NK-92 treated with Interleukin-12 subunit alpha and Interleukin-12 subunit beta, amount 100 ng/mL, for 24 hours (cell line): ENCODE measurements at regions not wholly inside any gene's neighbourhood (a gene's known extent, or its start where the extent isn't known, plus 50 kb on each side); places are given as distances from the start of the nearest gene placed in this dataset.

ENCODE experiments used
- DNase-seq: peaks from one replicate; lab custom pipeline; 2025; lab: John Stamatoyannopoulos, UW

DNA sequence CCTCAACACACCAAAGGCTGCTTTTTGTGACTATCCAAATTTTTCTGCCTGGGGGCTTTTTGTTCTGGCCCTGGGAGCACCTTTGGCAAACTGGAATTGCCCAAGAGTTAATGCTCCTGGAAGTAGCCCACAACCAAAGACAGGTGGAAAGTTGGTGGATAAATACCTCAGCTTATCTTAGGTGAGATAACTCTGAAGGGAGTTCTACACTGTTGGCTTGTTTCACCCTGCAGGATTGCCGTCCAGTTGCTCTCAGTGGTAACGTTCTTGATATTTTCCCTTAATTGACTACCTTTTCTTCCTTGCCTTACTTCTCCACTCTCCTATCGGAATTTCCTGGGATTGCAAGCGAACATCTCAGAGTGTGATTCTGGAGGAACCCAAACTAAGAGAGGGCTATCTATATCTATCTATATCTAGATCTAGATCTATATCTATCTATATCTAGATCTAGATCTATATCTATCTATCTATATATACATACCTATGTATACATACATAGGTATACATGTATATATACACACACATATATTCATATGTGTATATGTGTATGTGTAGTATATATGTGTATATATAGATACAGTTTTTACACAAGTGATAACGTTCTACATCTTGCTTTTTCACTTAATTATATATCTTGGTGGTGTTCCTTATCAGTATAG lies 82.6 kb upstream of the DHX15 start:
- DNase-seq: no peak

DNA sequence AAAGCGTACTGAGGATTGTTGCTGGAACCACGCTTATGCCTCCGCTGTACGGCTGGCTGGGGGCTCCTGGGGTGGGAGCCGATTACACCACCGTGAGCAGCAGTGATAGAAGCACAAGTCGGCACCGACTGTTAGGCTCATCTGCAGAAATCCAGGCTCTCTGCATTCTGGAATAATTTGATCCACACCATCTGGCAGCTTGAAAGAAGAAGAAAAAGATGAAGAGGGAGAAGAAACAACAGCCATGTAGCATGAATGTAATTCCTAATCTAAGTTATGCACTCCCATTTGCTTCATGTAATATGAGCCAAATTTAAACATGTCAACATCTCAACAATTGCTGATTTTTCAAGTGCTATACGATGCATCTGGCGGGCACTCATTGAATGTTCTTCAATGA lies 84.6 kb upstream of the DHX15 start:
- DNase-seq: no peak

DNA sequence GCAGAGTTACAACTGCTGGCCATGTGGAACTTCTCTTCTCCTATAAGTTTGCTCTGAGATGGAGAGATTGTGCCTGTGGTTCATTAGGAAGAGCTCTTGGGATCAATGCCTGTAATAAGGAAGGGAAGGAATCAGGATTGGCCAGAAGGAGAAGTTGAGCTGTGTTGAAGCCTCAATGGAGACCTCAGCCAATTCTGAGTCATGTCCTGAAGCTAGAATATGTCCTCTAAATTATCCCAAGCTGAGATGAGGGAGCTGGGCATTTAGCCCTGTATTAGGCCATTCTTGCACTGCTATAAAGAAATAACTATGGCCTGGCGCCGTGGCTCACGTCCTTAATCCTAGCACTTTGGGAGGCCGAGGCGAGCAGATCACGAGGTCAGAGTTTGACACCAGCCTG lies 85.4 kb upstream of the DHX15 start:
- no peak for DNase-seq

DNA sequence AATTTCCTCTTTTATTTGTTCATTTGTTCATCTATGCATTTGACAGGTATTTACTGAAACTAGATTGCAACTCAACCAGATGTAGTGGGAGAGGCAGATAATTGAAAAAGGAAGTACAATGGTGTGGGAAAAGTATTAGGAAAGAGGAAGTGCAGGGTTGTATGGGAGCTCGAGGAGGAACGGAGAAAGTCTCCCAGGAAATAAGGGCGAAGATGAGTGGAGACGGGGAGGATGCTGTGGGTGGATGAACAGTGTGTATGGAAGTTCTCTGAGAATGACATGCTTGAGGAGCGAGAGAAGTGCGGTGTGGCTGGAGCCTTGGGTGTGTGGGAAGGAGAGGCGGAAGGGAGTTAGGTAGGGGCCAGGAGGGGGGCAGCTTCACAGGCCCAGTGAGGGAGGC lies 87.5 kb upstream of the DHX15 start:
- DNase-seq: no peak

DNA sequence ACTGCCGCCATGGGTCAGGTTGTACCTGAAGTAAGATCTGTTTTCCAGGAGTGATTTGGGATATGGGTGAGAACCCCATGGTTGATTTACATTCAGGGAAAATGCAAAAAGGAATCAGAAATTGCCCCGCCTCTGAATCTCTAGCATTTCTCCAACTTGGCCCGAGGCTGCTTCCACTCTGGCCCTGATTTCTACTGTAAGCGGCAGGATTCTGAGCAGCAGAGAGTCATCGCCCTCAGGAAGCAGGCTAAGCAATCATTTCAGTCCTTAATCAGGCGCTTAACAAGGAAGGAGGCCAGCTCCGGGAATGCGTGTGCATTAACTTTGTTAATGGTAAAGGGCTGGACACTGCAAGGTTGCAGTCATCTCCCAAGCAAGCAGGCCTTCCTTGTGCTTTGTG lies 88.5 kb upstream of the DHX15 start:
- DNase-seq: no peak

DNA sequence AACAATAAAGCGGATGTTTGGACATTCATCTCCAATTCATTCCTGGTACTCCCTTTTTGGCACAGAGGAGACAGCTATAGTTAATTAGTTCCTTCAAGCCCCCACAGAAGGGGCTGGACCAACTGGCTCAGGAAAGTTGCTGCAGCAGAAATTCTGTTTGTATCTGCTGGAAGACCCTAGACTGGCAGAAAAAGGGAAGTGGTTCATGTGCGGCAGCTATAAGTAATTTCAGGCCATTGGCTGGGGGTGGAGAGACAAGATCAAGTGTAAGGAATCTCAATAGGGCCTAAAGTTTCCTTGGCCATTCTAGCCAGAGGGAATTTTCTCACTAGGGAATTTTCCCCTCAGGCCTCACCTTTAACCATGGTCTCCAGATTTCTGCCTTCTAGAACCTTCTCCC lies 89.9 kb upstream of the DHX15 start:
- no peak for DNase-seq

DNA sequence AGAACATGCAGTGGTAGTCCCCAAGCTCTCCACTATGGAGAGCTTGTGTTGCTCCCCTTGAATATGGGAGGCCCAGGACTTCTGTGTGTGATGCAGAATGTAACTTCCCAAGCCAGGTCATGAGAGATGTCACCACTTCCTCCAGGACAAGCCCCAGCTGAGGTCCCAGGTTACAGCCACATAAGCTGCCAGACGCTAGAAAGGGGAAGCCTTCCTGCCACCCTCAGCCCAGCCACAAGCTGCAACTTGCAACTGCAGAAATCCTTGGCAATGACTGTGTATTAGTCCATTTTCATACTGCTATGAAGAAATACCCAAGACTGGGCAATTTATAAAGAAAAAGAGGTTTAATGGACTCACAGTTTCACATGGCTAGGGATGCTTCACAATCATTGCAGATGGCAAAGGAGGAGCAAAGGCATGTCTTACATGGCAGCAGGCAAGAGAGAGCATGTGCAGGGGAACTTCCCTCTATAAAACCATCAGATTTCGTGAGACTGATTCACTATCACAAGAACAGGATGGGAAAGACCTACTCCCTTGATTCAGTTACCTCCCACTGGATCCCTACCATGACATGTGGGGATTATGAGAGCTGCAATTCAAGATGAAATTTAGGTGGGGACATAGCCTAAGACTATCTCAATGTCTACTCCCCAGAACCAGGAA lies 91.5 kb upstream of the DHX15 start:
- no peak for DNase-seq

DNA sequence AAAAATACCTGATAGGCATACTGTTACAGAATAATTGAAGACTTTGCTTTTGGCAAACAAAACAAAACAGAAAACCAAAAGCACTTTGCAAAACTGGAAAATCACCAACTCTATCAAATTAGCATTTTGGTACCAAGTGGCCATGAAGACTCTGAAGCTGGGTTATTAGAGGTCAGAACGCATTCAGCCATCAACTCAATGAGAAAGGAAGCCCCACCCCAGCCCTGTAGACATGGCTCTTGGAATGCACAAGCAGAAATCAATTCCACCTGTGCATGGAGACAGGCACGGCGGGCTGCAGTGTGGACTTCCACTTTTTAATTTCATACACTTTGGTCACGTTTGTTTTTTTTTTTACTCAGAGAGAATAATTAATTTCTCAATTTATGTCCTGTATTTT lies 93.6 kb upstream of the DHX15 start:
- DNase-seq: no peak

DNA sequence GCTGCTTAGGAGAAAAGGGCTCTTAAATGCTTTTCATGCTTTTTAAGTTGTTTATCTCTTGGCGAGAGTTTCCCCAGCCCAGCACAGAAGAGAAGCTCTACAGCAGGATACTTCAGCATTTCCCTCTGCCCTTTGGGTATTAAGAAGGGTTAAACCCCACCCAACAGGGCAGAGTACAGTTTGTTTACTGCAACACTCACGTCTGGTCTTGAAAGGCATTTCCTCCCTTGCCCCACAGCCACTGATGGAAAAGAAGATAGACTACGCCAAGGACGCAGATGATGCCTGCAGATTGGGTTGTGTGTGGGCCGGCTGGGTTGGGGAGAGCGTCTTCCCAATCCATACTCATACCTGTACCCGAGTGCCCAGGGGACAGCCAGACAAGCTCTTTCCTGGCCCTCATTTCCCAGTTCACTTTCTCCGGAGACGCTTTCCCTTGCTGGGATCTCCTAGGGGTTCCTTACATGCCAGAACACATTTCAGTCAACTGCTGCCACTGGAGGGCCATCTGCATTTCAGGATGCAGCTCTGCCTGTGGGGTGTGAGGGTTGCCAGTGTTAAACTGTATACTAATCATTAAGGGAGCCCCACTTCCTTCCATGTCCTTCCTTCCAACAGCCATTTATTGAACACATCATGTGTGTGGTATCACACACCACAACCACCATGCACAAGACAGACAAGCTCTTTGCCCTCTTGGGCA lies 96.5 kb upstream of the DHX15 start:
- no peak for DNase-seq

DNA sequence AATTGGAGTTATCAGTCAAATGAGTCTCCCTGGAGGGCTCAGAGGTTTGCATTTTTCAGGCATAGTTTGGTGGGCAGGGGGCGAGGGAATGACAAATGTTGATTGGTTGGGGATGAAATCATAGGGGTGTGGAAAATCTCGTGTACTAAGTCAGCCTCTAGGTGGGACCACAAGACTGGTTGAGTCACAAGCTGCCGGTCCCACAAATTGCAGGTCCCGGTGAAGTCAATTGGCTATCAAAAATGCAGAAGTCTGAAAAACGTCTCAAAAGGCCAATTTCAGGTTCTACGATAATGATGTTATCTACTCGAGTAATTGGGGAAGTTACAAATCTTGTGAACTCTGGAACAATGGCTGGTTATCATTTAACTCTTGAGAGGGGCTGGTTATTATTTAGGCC lies 98.8 kb upstream of the DHX15 start:
- DNase-seq: no peak

DNA sequence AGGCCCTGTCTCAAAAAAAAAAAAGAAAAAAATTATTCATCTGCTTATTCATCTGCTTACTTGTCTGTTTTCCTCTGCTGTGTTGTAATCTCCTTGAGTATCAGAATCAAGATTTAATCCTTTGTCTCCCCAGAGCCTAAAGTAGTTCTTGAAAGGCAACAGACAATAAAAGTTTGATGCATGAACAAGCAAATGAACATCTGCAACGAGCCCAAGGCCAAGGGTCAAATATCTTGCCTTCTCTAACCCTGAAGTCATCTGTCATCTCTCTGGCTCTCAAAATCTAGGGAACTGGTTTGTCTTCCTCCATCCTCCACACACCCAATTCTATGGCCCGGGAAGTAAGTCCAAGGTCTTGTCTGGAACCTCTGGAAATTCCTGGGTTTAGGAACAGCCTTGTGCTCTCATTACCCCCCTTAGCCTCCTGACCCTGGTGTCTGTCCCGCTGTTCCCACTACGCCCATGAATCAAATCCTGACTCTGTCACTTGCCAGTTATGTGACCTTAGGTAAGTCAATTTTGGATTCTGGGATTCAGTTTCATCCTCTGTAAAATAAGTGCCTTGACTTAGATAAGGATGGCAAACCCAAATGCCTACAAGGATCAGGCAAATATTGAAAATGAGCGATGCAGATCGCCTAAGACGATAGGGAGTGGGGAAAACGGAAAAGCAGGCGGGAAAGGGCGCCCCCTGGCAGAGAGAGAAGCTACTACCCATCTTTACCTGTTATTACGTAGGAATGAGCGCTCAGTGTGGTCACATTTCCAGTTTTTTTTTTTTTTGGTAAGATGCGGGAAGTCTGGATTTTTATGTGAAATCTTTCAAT lies 102.7 kb upstream of the DHX15 start:
- no peak for DNase-seq

DNA sequence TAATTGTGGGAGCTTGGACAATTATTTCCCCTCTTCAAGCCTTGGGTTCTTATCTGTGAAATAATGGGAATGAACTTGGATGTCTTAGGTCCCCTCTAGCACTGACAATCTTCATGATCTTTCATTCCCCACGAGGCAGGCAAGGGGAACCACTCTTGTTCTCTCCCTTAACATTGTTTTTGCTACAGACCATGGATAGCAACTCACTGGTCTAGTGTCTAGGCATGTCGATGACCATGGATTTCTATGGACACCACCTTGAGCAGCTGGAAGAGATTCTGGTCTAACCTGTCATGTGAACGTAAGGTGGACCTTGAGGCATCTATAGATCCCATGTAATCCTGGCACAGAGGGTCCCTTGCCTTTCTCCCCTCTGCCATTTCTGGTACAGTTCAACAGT lies 104.1 kb upstream of the DHX15 start:
- no peak for DNase-seq

DNA sequence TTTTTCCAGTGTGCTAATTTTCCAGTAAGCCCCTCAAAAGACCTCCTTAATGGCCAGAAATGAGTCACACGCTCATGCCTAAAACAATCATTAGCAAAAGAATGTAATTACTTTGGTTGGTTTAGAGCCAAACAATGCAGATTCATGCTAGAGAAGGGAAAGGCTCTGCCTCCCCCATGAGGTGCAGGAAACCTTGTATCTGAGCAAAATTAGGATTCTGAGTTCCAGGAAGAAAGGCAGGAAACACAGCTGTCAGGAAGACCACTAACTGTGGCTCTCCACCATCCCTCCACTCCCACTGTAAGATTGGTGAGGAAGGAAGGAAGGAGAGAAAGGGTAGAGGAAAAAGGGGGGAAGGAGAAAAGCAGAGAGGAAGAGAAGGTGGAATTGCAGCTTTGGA lies 104.9 kb upstream of the DHX15 start:
- no peak for DNase-seq

DNA sequence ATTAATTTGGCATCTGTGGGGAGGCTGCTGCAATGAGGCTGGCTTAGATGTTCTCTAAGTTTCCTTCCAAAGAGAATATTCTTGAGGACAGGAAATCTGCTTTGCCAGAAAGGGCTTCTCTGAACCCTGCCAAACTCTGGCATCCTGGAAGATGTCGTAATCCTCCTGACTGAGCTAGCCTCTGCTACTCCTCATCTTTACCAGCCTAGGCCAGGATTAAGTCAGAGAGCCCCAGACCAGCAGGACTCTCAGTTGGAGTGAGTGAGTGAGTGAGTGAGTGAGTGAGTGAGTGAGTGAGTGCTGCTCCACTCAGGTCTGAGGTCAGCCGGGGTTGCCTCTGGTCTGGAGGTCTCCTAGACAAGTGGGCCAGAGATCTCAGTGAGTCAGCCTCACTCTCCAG lies 104.9 kb upstream of the SOD3 start:
- DNase-seq: no peak

DNA sequence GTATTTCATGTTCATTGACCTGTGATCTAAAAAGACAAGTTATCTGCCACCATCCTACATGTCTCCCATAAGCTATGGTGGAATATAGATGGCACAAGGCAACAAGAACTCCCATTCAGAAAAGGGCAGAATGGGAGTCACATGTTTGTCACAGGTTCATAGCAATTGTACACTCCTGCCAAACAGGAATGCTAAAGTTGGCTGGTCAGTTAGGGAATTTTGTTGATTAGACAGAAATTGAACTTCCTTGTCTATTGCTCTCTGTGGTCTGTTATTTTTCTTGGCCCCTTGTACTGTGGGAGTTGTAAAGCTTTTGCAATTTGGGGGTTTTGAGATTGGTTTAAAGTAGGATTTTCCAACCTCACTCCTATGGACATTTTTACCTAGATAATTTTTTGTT lies 101.7 kb upstream of the SOD3 start:
- no peak for DNase-seq

DNA sequence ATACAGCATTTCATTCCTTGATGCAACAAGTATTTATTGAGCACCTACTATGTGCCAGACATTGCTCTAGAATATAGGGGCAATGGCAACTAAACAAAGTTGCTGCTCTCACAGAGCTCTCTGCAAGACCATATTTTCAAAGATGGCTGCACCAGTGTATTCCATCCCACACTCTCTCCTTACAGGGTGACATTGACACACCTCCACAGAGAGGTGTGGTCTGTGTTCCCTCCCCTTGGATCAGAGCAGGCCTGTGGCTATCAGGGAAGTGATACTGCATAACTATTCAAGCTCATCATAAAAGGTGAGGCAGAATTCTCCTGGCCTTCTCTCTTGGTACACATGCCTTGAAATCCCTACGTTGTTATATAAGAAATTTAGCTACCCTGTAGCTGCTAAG lies 95.3 kb upstream of the SOD3 start:
- DNase-seq: no peak

DNA sequence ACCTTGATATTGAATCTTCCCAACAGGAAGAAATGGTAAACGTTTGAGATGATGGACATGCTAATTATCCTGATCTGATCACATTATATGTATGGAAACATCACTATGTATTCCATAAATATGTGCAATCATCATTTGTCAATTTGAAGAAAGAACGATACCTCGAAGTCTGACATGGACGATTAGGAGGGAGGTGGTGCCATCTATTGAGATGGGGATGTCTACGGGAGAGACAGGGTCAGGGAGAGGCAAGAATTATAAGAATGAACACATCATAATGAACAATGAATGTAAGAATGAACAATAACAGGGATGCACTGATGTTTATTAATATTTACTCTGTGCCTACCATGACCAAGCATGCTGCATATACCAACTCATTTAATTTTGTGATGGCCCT lies 93.7 kb upstream of the SOD3 start:
- DNase-seq: no peak

DNA sequence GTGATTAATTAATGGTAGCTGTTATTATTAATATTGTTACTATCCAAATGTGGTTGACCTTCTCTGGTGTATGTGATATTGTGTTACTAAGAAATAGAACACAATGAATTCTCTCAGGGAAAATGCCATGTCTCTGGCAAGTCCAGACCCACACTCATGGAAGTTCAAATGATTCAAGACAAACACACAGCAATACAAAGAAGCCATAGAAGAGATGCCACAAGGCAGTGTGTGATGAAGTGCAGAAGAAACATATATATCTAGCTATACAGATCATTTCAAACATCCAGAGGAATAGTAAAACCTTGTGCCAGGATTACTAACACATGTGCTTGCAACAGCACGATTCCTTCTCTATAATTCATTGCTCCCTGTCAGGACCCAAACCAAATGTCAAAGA lies 93.1 kb upstream of the SOD3 start:
- no peak for DNase-seq

DNA sequence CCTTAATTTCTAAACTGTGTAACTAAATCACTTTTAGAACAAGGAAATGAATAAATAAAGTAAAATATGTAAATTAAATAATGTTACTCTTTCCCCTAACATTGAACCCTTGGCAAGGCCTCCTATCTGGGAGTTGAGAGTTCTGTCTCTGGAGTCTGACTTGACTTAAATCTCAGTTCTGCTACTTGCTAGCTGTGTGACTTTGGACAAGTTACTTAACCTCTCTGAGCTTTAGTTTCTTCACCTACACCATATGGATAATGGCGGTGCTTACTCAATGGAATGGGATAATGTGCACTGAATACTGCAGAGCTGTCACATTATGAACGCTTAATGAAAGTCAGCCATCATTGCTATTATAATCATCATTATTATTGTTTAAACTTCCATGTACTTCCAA lies 92.1 kb upstream of the SOD3 start:
- no peak for DNase-seq

DNA sequence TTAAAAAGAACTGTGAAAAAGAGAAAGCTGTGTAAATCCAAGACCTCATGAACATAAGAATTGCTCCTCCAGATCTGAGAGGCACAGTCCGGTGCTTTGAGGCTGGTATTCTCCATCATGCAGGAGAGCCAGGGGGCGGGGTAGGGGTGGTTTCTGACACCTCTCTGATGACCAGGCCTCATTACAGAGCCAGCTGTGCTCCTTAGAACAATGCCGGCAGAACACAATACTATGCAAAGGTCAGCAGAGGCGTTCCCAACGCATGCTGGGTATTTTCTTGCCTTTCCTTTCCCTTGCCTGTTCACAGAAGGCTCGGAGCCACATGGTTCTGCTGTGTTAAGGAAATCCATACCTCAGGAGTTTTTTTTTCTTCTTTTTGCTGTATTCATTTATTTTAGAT lies 91.2 kb upstream of the SOD3 start:
- no peak for DNase-seq

DNA sequence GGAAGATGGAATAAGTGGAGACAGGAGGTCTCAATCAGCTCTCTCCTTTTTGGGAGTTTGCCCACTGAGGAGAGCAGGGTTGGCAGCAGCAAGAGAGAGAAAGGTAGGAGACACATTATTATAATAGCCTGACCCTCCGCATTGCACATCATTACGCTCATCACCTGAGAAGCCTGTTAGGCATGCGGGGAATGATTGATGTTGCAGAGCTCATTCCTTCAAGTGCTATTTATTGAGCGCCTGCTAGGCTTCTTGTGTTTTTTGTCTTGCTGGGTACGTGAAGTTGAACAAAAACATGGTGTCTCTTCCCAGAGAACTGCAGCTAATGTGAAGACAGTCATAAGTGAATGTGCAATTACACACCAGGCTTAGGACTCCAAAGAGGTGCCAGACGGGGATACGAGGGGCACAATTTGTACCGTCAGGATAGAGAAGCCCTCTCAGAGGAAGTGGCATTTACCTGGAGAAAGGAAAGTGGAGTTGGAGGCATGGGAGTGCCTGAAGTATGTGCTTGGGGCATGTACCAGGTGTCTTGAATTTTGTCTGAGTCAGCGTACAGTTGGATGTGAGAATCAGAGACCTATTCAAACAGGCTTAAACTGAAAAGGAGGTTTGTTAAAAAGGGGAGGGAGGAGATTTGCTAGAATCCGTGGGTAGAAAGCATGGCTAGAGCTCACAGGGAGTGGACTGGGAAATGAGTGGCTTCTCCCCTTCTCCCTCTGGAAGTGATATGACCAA lies 90.2 kb upstream of the SOD3 start:
- no peak for DNase-seq

DNA sequence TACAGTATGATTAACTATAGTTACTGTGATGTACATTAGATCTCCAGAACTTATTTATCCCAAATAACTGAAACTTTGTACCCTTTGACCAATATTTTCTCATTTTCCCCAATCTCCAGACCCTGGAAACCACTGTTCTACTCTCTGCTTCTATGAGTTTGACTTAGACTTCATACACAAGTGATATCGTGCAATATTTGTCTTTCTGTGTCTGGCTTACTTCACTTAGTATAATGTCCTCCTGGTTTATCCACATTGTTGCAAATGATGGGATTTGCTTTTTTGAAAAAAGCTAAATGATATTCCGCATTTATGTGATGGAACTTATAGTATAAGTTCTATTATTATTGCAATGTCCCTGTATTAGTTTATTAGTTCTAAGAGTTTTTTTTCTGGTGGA lies 81.8 kb upstream of the SOD3 start:
- no peak for DNase-seq
